ENCODE measurements at regions not wholly inside any gene's neighbourhood (a gene's known extent, or its start where the extent isn't known, plus 50 kb on each side); places are given as distances from the start of the nearest gene placed in this dataset.
"Not testable (repeated sequence)": the region's sequence is repeated elsewhere in the genome, so short reads cannot be mapped to it uniquely, and the experiment has no call there.

DNA sequence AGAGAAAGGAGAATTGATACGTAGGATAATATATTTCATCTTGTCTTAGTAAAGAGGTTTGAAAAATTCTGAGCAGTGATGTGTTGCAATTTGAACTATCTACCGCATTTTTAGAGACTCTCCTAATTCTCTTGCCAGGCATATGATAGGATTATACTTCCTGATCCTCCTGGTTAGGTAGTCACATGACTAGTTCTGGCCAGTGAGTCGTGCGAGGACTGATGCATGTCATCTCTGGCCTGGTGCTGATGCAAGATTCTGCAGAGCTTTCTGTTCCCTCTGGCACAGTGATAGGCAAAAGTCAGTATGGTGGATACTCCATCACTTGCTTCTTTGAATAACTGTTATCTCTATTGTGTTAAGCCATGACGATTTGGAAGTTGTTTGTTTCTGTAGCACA is 277.6 kb upstream of the NAALADL2 start:
- no peak overlapping the region for H3K4me3 Mint-ChIP-seq (ENCODE audit: unreplicated experiment)
- no peaks in the 10 kb centered on the region for H3K27me3 Mint-ChIP-seq (ENCODE audit: unreplicated experiment)
- no peaks in the 10 kb centered on the region for H3K4me1 Mint-ChIP-seq (ENCODE audit: unreplicated experiment)
- H3K9me3 Mint-ChIP-seq (ENCODE audit: unreplicated experiment) = no peaks in the 10 kb centered on the region
- no peak overlapping the region for H3K27ac Mint-ChIP-seq (ENCODE audit: unreplicated experiment)
- no peak for DNase-seq (ENCODE audit: low spot score)
- no peaks in the 10 kb centered on the region for H3K36me3 Mint-ChIP-seq (ENCODE audit: low read depth, unreplicated experiment)
- TF ChIP-seq, protein P1, sequence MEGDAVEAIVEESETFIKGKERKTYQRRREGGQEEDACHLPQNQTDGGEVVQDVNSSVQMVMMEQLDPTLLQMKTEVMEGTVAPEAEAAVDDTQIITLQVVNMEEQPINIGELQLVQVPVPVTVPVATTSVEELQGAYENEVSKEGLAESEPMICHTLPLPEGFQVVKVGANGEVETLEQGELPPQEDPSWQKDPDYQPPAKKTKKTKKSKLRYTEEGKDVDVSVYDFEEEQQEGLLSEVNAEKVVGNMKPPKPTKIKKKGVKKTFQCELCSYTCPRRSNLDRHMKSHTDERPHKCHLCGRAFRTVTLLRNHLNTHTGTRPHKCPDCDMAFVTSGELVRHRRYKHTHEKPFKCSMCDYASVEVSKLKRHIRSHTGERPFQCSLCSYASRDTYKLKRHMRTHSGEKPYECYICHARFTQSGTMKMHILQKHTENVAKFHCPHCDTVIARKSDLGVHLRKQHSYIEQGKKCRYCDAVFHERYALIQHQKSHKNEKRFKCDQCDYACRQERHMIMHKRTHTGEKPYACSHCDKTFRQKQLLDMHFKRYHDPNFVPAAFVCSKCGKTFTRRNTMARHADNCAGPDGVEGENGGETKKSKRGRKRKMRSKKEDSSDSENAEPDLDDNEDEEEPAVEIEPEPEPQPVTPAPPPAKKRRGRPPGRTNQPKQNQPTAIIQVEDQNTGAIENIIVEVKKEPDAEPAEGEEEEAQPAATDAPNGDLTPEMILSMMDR (IDR thresholded peaks at IDR 0.05; ENCODE audit: unreplicated experiment) = no peak

- no peak for DNase-seq (ENCODE audit: low spot score)
- TF ChIP-seq, protein P1 (IDR thresholded peaks at IDR 0.05; ENCODE audit: unreplicated experiment) = no peak
- H3K36me3 Mint-ChIP-seq (ENCODE audit: low read depth, unreplicated experiment) = no peaks in the 10 kb centered on the region
These were observed 275.7 kb upstream of the NAALADL2 start for GRCh38 chr3:174583396-174583795.

DNA sequence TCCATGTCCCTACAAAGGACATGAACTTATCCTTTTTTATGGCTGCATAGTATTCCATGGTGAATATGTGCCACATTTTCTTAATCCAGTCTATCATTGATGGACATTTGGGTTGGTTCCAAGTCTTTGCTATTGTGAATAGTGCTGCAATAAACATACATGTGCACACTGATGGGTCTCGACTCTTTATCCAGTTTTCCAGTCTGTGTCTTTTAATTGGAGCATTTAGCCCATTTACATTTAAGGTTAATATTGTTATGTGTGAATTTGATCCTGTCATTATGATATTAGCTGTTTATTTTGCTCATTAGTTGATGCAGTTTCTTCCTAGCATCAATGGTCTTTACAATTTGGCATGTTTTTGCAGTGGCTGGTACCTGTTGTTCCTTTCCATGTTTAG is 272.0 kb upstream of the NAALADL2 start:
- DNase-seq (ENCODE audit: low spot score); H3K27me3 Mint-ChIP-seq (ENCODE audit: unreplicated experiment); H3K4me3 Mint-ChIP-seq (ENCODE audit: unreplicated experiment); H3K9me3 Mint-ChIP-seq (ENCODE audit: unreplicated experiment); H3K36me3 Mint-ChIP-seq (ENCODE audit: low read depth, unreplicated experiment); H3K27ac Mint-ChIP-seq (ENCODE audit: unreplicated experiment); H3K4me1 Mint-ChIP-seq (ENCODE audit: unreplicated experiment): not testable (repeated sequence)

More at GRCh38 chr3:174583396-174583795, 275.7 kb upstream of the NAALADL2 start:
- Mint-ChIP-seq H3K27ac (ENCODE audit: unreplicated experiment) (no peak overlapping the region), H3K27me3 (ENCODE audit: unreplicated experiment) (no peaks in the 10 kb centered on the region), H3K9me3 (ENCODE audit: unreplicated experiment) (no peaks in the 10 kb centered on the region), H3K4me3 (ENCODE audit: unreplicated experiment) (no peak overlapping the region), H3K4me1 (ENCODE audit: unreplicated experiment) (no peaks in the 10 kb centered on the region)

GRCh38 chr3:174596447-174596982 is 262.6 kb upstream of the NAALADL2 start:
- Mint-ChIP-seq H3K27ac (ENCODE audit: unreplicated experiment) (no peak overlapping the region), H3K27me3 (ENCODE audit: unreplicated experiment) (no peaks in the 10 kb centered on the region), H3K4me3 (ENCODE audit: unreplicated experiment) (no peak overlapping the region), H3K9me3 (ENCODE audit: unreplicated experiment) (no peaks in the 10 kb centered on the region), H3K36me3 (ENCODE audit: low read depth, unreplicated experiment) (no peaks in the 10 kb centered on the region), H3K4me1 (ENCODE audit: unreplicated experiment) (peaks cover 4% of the 10 kb centered on the region)
- DNase-seq (ENCODE audit: low spot score) = no peak
- TF ChIP-seq, protein P1 (IDR thresholded peaks at IDR 0.05; ENCODE audit: unreplicated experiment) = no peak

DNA sequence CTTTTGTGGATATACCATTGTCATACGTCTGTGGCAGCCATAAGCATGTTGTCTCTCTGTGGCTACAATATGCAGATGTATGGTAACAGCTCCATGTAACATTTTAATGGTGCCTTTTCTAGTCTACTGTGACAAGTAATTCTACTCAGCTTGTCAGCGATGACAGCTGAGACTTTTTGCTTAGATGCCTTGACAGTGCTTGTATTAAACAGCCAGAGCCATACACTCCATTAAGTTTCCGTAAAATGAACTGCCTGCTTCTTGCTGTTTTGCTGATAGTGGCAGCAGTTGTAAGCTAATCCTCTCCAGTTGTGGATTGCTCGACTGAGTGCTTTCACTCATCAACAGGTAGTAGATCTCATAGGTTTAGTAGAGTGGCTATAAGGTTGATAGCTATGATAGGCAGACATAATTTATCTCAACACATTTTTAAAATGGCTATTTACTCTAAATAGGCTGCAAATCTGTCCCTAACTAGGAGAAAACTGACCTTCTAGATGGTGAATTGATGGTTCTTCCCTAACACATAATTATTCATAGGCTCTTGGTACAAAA is 260.2 kb upstream of the NAALADL2 start:
- Mint-ChIP-seq H3K4me1 (ENCODE audit: unreplicated experiment) (peaks cover 4% of the 10 kb centered on the region), H3K27me3 (ENCODE audit: unreplicated experiment) (no peaks in the 10 kb centered on the region), H3K4me3 (ENCODE audit: unreplicated experiment) (no peak overlapping the region), H3K9me3 (ENCODE audit: unreplicated experiment) (no peaks in the 10 kb centered on the region), H3K36me3 (ENCODE audit: low read depth, unreplicated experiment) (no peaks in the 10 kb centered on the region), H3K27ac (ENCODE audit: unreplicated experiment) (no peak overlapping the region)
- no peak for DNase-seq (ENCODE audit: low spot score)
- TF ChIP-seq, protein P1 (IDR thresholded peaks at IDR 0.05; ENCODE audit: unreplicated experiment) = no peak

All from endothelial cell (in vitro differentiated cells).